ENCODE measurements at regions not wholly inside any gene's neighbourhood (a gene's known extent, or its start where the extent isn't known, plus 50 kb on each side); places are given as distances from the start of the nearest gene placed in this dataset.

GRCh38 chr5:72705178-72705577 lies 111.3 kb upstream of the TNPO1 start:
- Histone ChIP-seq H3K9me2 (ENCODE audit: insufficient read depth, low read length) (no peaks in the 10 kb centered on the region), H3F3A (ENCODE audit: insufficient read depth, low read length, poor library complexity, severe bottlenecking) (no peaks in the 10 kb centered on the region), H3K27me3 (ENCODE audit: insufficient read depth, low read depth, low read length) (no peaks in the 10 kb centered on the region), H3K4me3 (ENCODE audit: low read length) (no peak overlapping the region), H4K20me1 (ENCODE audit: insufficient read depth) (no peaks in the 10 kb centered on the region), H3K27ac (ENCODE audit: low read length) (no peak overlapping the region), H2AFZ (ENCODE audit: low read depth, low read length) (no peak overlapping the region), H3K79me2 (replicated peaks; ENCODE audit: insufficient read depth, low read length) (no peaks in the 10 kb centered on the region), H3K9me3 (ENCODE audit: low read length) (no peaks in the 10 kb centered on the region), H3K4me2 (ENCODE audit: low read length) (no peak overlapping the region), H3K36me3 (ENCODE audit: insufficient read depth, low read length) (no peaks in the 10 kb centered on the region), H3K9ac (ENCODE audit: low read length) (no peak overlapping the region)
- TF ChIP-seq SMC3 (conservative IDR thresholded peaks at IDR 0.05; ENCODE audit: poor library complexity) (no peak), CTCF (IDR thresholded peaks at IDR 0.05; ENCODE audit: poor library complexity, severe bottlenecking) (no peak), POLR2AphosphoS5 (IDR thresholded peaks at IDR 0.05) (no peak), MXI1 (conservative IDR thresholded peaks at IDR 0.05; ENCODE audit: poor library complexity, severe bottlenecking) (no peak), TAF1 (IDR thresholded peaks at IDR 0.05; ENCODE audit: low read depth) (no peak), RAD21 (conservative IDR thresholded peaks at IDR 0.05) (no peak), EZH2 (IDR thresholded peaks at IDR 0.05; ENCODE audit: borderline replicate concordance, insufficient read depth, low read length, poor library complexity, severe bottlenecking) (no peak), EP300 (conservative IDR thresholded peaks at IDR 0.05; ENCODE audit: poor library complexity, severe bottlenecking) (no peak), REST (IDR thresholded peaks at IDR 0.05; ENCODE audit: borderline replicate concordance) (no peak)

- Histone ChIP-seq H3K9me3 (ENCODE audit: low read length) (no peaks in the 10 kb centered on the region), H2AFZ (ENCODE audit: low read depth, low read length) (no peak overlapping the region), H3K36me3 (ENCODE audit: insufficient read depth, low read length) (no peaks in the 10 kb centered on the region), H3K79me2 (replicated peaks; ENCODE audit: insufficient read depth, low read length) (no peaks in the 10 kb centered on the region), H3K9me2 (ENCODE audit: insufficient read depth, low read length) (no peaks in the 10 kb centered on the region), H3K4me3 (ENCODE audit: low read length) (no peak overlapping the region), H3K9ac (ENCODE audit: low read length) (no peak overlapping the region), H3F3A (ENCODE audit: insufficient read depth, low read length, poor library complexity, severe bottlenecking) (no peaks in the 10 kb centered on the region), H4K20me1 (ENCODE audit: insufficient read depth) (no peaks in the 10 kb centered on the region), H3K4me2 (ENCODE audit: low read length) (no peak overlapping the region), H3K27me3 (ENCODE audit: insufficient read depth, low read depth, low read length) (no peaks in the 10 kb centered on the region), H3K27ac (ENCODE audit: low read length) (no peak overlapping the region)
- no peak for TF ChIP-seq MXI1 (conservative IDR thresholded peaks at IDR 0.05; ENCODE audit: poor library complexity, severe bottlenecking)
- TF ChIP-seq SMC3 (conservative IDR thresholded peaks at IDR 0.05; ENCODE audit: poor library complexity) = no peak
- no peak for TF ChIP-seq REST (IDR thresholded peaks at IDR 0.05; ENCODE audit: borderline replicate concordance)
- no peak for TF ChIP-seq EZH2 (IDR thresholded peaks at IDR 0.05; ENCODE audit: borderline replicate concordance, insufficient read depth, low read length, poor library complexity, severe bottlenecking)
- no peak for TF ChIP-seq POLR2AphosphoS5 (IDR thresholded peaks at IDR 0.05)
- no peak for TF ChIP-seq CTCF (IDR thresholded peaks at IDR 0.05; ENCODE audit: poor library complexity, severe bottlenecking)
- no peak for TF ChIP-seq TAF1 (IDR thresholded peaks at IDR 0.05; ENCODE audit: low read depth)
- no peak for TF ChIP-seq EP300 (conservative IDR thresholded peaks at IDR 0.05; ENCODE audit: poor library complexity, severe bottlenecking)
- no peak for TF ChIP-seq RAD21 (conservative IDR thresholded peaks at IDR 0.05)
Observed at GRCh38 chr5:72703876-72704275, 112.6 kb upstream of the TNPO1 start.

All from neural cell (in vitro differentiated cells).